H1 (cell line): ENCODE measurements at regions not wholly inside any gene's neighbourhood (a gene's known extent, or its start where the extent isn't known, plus 50 kb on each side); places are given as distances from the start of the nearest gene placed in this dataset.

Source experiments
- CTCF ChIA-PET: fragments of 300-600 bp; sonication (Branson Sonifier 250); formaldehyde crosslinking; loops from one replicate; lab custom pipeline; 2021; ENCODE audit not compliant: partially characterized antibody; lab: Charles Lee
- POLR2A ChIA-PET: fragments of 300-600 bp; sonication (Branson Sonifier 250); formaldehyde crosslinking; loops from one replicate; lab custom pipeline; 2021; ENCODE audit warnings: inconsistent platforms; ENCODE audit not compliant: partially characterized antibody; lab: Charles Lee
- DNase-seq, 2 experiments: peaks; one replicate each; pipeline versions ENCODE4 v3.0.0 to v3.0.0-alpha.2; 2010 to 2022; ENCODE audit warnings: low spot score in 2 of 2, low read depth in 1 of 2, mixed read lengths in 1 of 2
- FAIRE-seq: peaks from 2 replicates; lab custom pipeline; 2011; peaks lifted over from hg19 to GRCh38; lab: Jason Lieb, UNC
- H2AFZ ChIP-seq: 2 replicates; pipeline ENCODE4 v1.8.1; 2012; ENCODE audit warnings: low read length, inconsistent platforms
- H2AK5ac ChIP-seq: 2 replicates; pipeline ENCODE4 v1.6.1; 2013; ENCODE audit warnings: low read depth, low read length
- H2BK120ac ChIP-seq: replicated peaks from 2 replicates; pipeline ENCODE3; 2013; ENCODE audit warnings: low read depth, low read length, inconsistent platforms
- H2BK12ac ChIP-seq: 2 replicates; pipeline ENCODE4 v1.6.1; 2013; ENCODE audit warnings: low read depth, low read length
- H2BK15ac ChIP-seq: 2 replicates; pipeline ENCODE4 v1.6.1; 2013; ENCODE audit warnings: low read length
- H2BK20ac ChIP-seq: 2 replicates; pipeline ENCODE4 v1.6.1; 2013; ENCODE audit warnings: low read length
- H2BK5ac ChIP-seq: 2 replicates; pipeline ENCODE4 v1.6.1; 2013; ENCODE audit warnings: low read depth, low read length
- H3K14ac ChIP-seq: 2 replicates; pipeline ENCODE4 v1.6.1; 2013; ENCODE audit warnings: inconsistent platforms; ENCODE audit not compliant: insufficient read length
- H3K18ac ChIP-seq: 2 replicates; pipeline ENCODE4 v1.6.1; 2013; ENCODE audit warnings: low read length; ENCODE audit errors: extremely low read depth
- H3K23ac ChIP-seq: 2 replicates; pipeline ENCODE4 v1.6.1; 2013; ENCODE audit warnings: inconsistent platforms; ENCODE audit not compliant: insufficient read length
- H3K23me2 ChIP-seq: 2 replicates; pipeline ENCODE4 v1.6.1; 2013; ENCODE audit warnings: low read depth, low read length
- H3K27ac ChIP-seq: 2 replicates; pipeline ENCODE4 v1.6.1; 2011; ENCODE audit warnings: low read depth, low read length, inconsistent platforms
- H3K27me3 ChIP-seq, 4 experiments: replicated peaks in 1 of 4; 1 replicate in 1 of 4; 2 replicates in 3 of 4; pipeline versions ENCODE4 v1.6.1 to v1.8.1; 2011 to 2013; ENCODE audit warnings: low read length in 3 of 4, mild to moderate bottlenecking in 3 of 4, inconsistent platforms in 2 of 4, mixed read lengths in 2 of 4, moderate library complexity in 1 of 4; ENCODE audit not compliant: control insufficient read depth in 3 of 4, insufficient read depth in 3 of 4; ENCODE audit errors: extremely low read depth in 1 of 4
- H3K36me3 ChIP-seq, 4 experiments: 2 replicates each; pipeline versions ENCODE4 v1.6.1 to v1.8.1; 2011 to 2013; ENCODE audit warnings: mild to moderate bottlenecking in 4 of 4, low read length in 3 of 4, moderate library complexity in 2 of 4, control low read depth in 1 of 4, inconsistent platforms in 1 of 4; ENCODE audit not compliant: insufficient read depth in 4 of 4, control insufficient read depth in 2 of 4
- H3K4ac ChIP-seq: replicated peaks from 2 replicates; pipeline ENCODE3; 2013; ENCODE audit warnings: low read length, low read depth, mixed read lengths, inconsistent platforms; ENCODE audit not compliant: insufficient read length
- H3K4me1 ChIP-seq, 4 experiments: replicated peaks in 1 of 4; 1 replicate in 1 of 4; 2 replicates in 3 of 4; pipeline versions ENCODE4 v1.6.1 to v1.8.1; 2011 to 2013; ENCODE audit warnings: low read length in 3 of 4, inconsistent platforms in 2 of 4, mixed read lengths in 1 of 4; ENCODE audit not compliant: insufficient read depth in 4 of 4, control insufficient read depth in 3 of 4
- H3K4me2 ChIP-seq, 2 experiments: 2 replicates each; pipeline versions ENCODE4 v1.6.1 to v1.8.1; 2011 to 2013; ENCODE audit warnings: low read depth in 2 of 2, low read length in 2 of 2, control low read depth in 1 of 2, inconsistent platforms in 1 of 2, mild to moderate bottlenecking in 1 of 2; ENCODE audit not compliant: insufficient read depth in 1 of 2
- H3K4me3 ChIP-seq, 4 experiments: fragments of 200-600, 300-600 bp in 1 of 4; sonication (generic), shearing (Covaris generic), sonication (Bioruptor Twin) in 1 of 4; 2 replicates each; pipeline versions ENCODE4 v1.5.1 to v1.8.1; 2011 to 2016; ENCODE audit warnings: low read length in 4 of 4, low read depth in 3 of 4, control low read depth in 2 of 4, inconsistent platforms in 2 of 4, mild to moderate bottlenecking in 2 of 4, mixed read lengths in 1 of 4, moderate library complexity in 1 of 4; ENCODE audit not compliant: insufficient read depth in 2 of 4; ENCODE audit errors: extremely low read depth in 1 of 4
- H3K56ac ChIP-seq: replicated peaks from 2 replicates; pipeline ENCODE3; 2013; ENCODE audit warnings: low read depth, mild to moderate bottlenecking, mixed read lengths, low read length, inconsistent platforms; ENCODE audit not compliant: insufficient read length
- H3K79me1 ChIP-seq: 2 replicates; pipeline ENCODE4 v1.6.1; 2013; ENCODE audit warnings: low read depth, low read length, control low read depth
- H3K79me2 ChIP-seq, 2 experiments: 2 replicates each; pipeline versions ENCODE4 v1.6.1 to v1.8.1; 2012 to 2013; ENCODE audit warnings: low read length in 2 of 2, mild to moderate bottlenecking in 2 of 2, inconsistent platforms in 1 of 2; ENCODE audit not compliant: insufficient read depth in 2 of 2, control insufficient read depth in 1 of 2
- H3K9ac ChIP-seq, 4 experiments: replicated peaks in 1 of 4; 1 replicate in 1 of 4; 2 replicates in 3 of 4; pipeline versions ENCODE4 v1.6.1 to v1.8.1; 2011 to 2013; ENCODE audit warnings: low read depth in 3 of 4, low read length in 3 of 4, control low read depth in 2 of 4, mild to moderate bottlenecking in 2 of 4, moderate library complexity in 2 of 4, inconsistent platforms in 1 of 4; ENCODE audit errors: extremely low read depth in 1 of 4
- H3K9me3 ChIP-seq, 2 experiments: 2 replicates each; pipeline versions ENCODE4 v1.6.1 to v1.8.1; 2012 to 2013; ENCODE audit warnings: mild to moderate bottlenecking in 2 of 2, moderate library complexity in 2 of 2, control low read depth in 1 of 2, inconsistent platforms in 1 of 2, low read depth in 1 of 2, low read length in 1 of 2, mixed read lengths in 1 of 2; ENCODE audit not compliant: insufficient read depth in 2 of 2
- H4K20me1 ChIP-seq, 2 experiments: replicated peaks in 1 of 2; 2 replicates each; pipeline versions ENCODE3 to v1.8.1; 2011 to 2013; ENCODE audit warnings: inconsistent platforms in 2 of 2, low read length in 2 of 2, mild to moderate bottlenecking in 1 of 2; ENCODE audit not compliant: insufficient read depth in 2 of 2, control insufficient read depth in 1 of 2
- H4K5ac ChIP-seq: 2 replicates; pipeline ENCODE4 v1.6.1; 2013; ENCODE audit warnings: low read length, low read depth, mixed read lengths, inconsistent platforms; ENCODE audit not compliant: insufficient read length
- H4K8ac ChIP-seq: 2 replicates; pipeline ENCODE4 v1.8.0; 2013; ENCODE audit warnings: mild to moderate bottlenecking, moderate library complexity, low read length, inconsistent platforms; ENCODE audit not compliant: insufficient read depth; ENCODE audit errors: extremely low read depth
- H4K91ac ChIP-seq: replicated peaks from 2 replicates; pipeline ENCODE3; 2013; ENCODE audit warnings: low read length, mixed read lengths, inconsistent platforms; ENCODE audit not compliant: insufficient read length
- ATF3 ChIP-seq: IDR thresholded peaks from 2 replicates; pipeline ENCODE4 v1.6.1; 2011; ENCODE audit warnings: low read depth, mild to moderate bottlenecking, low read length; ENCODE audit not compliant: insufficient read depth
- EZH2 ChIP-seq: fragments of 200-600 bp; sonication (generic); IDR thresholded peaks from 2 replicates; pipeline ENCODE4 v1.7.1; 2012; ENCODE audit warnings: low read depth, mild to moderate bottlenecking, moderate library complexity, low read length, inconsistent platforms; ENCODE audit not compliant: severe bottlenecking
- FOSL1 ChIP-seq: IDR thresholded peaks from 2 replicates; pipeline ENCODE4 v1.6.1; 2011; ENCODE audit warnings: mild to moderate bottlenecking, low read depth, low read length, moderate library complexity; ENCODE audit not compliant: insufficient read depth
- GTF2F1 ChIP-seq: IDR thresholded peaks from 2 replicates; pipeline ENCODE4 v1.6.1; 2012; ENCODE audit warnings: low read depth, low read length, improper control_type of control experiment, borderline replicate concordance
- HDAC2 ChIP-seq, 2 experiments: fragments of 300-600 bp in 1 of 2; sonication (generic) in 1 of 2; IDR thresholded peaks; 2 replicates each; pipeline ENCODE4 v1.6.1; 2011 to 2012; ENCODE audit warnings: low read depth in 2 of 2, low read length in 2 of 2, mild to moderate bottlenecking in 2 of 2, moderate library complexity in 2 of 2, borderline replicate concordance in 1 of 2, inconsistent platforms in 1 of 2
- JUND ChIP-seq: IDR thresholded peaks from 2 replicates; pipeline ENCODE4 v1.6.1; 2011; ENCODE audit warnings: mild to moderate bottlenecking, improper control_type of control experiment, low read length
- KDM4A ChIP-seq: IDR thresholded peaks from one replicate; pipeline ENCODE4 v1.7.1; 2012; ENCODE audit warnings: low read depth, mild to moderate bottlenecking, moderate library complexity, low read length, inconsistent platforms; ENCODE audit not compliant: severe bottlenecking
- RAD21 ChIP-seq, 2 experiments: IDR thresholded peaks in 1 of 2; conservative IDR thresholded peaks in 1 of 2; 2 replicates each; pipeline ENCODE4 v1.6.1; 2011; ENCODE audit warnings: low read depth in 2 of 2, low read length in 2 of 2, improper control_type of control experiment in 1 of 2, inconsistent platforms in 1 of 2, mild to moderate bottlenecking in 1 of 2, moderate library complexity in 1 of 2
- RFX5 ChIP-seq: IDR thresholded peaks from 2 replicates; pipeline ENCODE4 v1.6.1; 2011; ENCODE audit warnings: low read depth, low read length, improper control_type of control experiment, borderline replicate concordance
- SP1 ChIP-seq: IDR thresholded peaks from 2 replicates; pipeline ENCODE4 v1.6.1; 2011; ENCODE audit warnings: low read depth, low read length
- SP4 ChIP-seq: IDR thresholded peaks from 2 replicates; pipeline ENCODE4 v1.6.1; 2012; ENCODE audit warnings: low read length, inconsistent platforms
- SUZ12 ChIP-seq: fragments of 200-600 bp; sonication (generic); IDR thresholded peaks from 2 replicates; pipeline ENCODE4 v1.6.1; 2012; ENCODE audit warnings: mild to moderate bottlenecking, inconsistent platforms, low read length, moderate library complexity, mixed read lengths
- TAF1 ChIP-seq: IDR thresholded peaks from 2 replicates; pipeline ENCODE4 v1.6.1; 2011; ENCODE audit warnings: mild to moderate bottlenecking, low read depth, low read length
- YY1 ChIP-seq: IDR thresholded peaks from 2 replicates; pipeline ENCODE4 v1.6.1; 2011; ENCODE audit warnings: low read depth, mild to moderate bottlenecking, low read length
- WGBS, 2 experiments: shearing (Covaris generic) in 1 of 2; methylation state at CpG; one replicate each; pipeline versions ENCODE4 v1.1.6 to v1.1.7; 2013 to 2015; ENCODE audit warnings: low lambda C conversion rate in 2 of 2, mixed read lengths in 2 of 2, inconsistent platforms in 1 of 2, low coverage in 1 of 2, missing lambda C conversion rate in 1 of 2; ENCODE audit not compliant: insufficient replicate concordance in 2 of 2, insufficient coverage in 1 of 2, insufficient read length in 1 of 2; ENCODE audit errors: extremely low coverage in 1 of 2, missing lambda C conversion rate in 1 of 2; 5-methylcytosine and 5-hydroxymethylcytosine counted together

GRCh38 chr13:107141767-107142166 is 573.8 kb upstream of the ARGLU1 start:
- no peak overlapping the region for H4K91ac ChIP-seq
- no peak overlapping the region for H2BK15ac ChIP-seq
- no peak overlapping the region for H4K8ac ChIP-seq
- no peak overlapping the region for H2AFZ ChIP-seq
- H2AK5ac ChIP-seq, result no peak overlapping the region
- no peak overlapping the region for H3K9ac ChIP-seq
- no peaks in the 10 kb centered on the region for H3K79me1 ChIP-seq
- no peaks in the 10 kb centered on the region for H3K36me3 ChIP-seq
- no peak overlapping the region for H3K4ac ChIP-seq
- no peak overlapping the region for H3K18ac ChIP-seq
- H3K27ac ChIP-seq, result no peak overlapping the region
- no peaks in the 10 kb centered on the region for H3K9me3 ChIP-seq
- ChIA-PET CTCF (interaction anchor here (1.3 kb wide), 1 partner anchor 16 kb away, joined by 4 read pairs; no protein-coding TSS in a partner anchor), POLR2A (no interaction called here)
- no peaks in the 10 kb centered on the region for H3K79me2 ChIP-seq
- no peaks in the 10 kb centered on the region for H3K23me2 ChIP-seq
- no peak overlapping the region for H3K23ac ChIP-seq
- H2BK12ac ChIP-seq, result no peak overlapping the region
- H4K20me1 ChIP-seq, result no peaks in the 10 kb centered on the region
- H3K14ac ChIP-seq, result no peak overlapping the region
- H2BK5ac ChIP-seq, result no peak overlapping the region
- H4K5ac ChIP-seq, result no peak overlapping the region
- no peak overlapping the region for H3K56ac ChIP-seq
- no peak for FAIRE-seq
- no peak overlapping the region for H2BK120ac ChIP-seq
- peaks cover 0 to 4% (median 0%) of the 10 kb centered on the region in 4 experiments; a peak in 1 of 7 replicates for H3K4me1 ChIP-seq
- no peak overlapping the region for H3K4me2 ChIP-seq
- WGBS, 2 experiments, result 89% methylated on average over 3 of the region's 3 CpGs; no CpG with 5 or more reads in 1 of the 2 experiments
- no peak overlapping the region for H3K4me3 ChIP-seq
- no peak overlapping the region for H2BK20ac ChIP-seq
- H3K27me3 ChIP-seq, result no peaks in the 10 kb centered on the region
- DNase-seq, result no peak
- TF ChIP-seq KDM4A (no peak), TAF1 (no peak), SP1 (no peak), YY1 (no peak), RFX5 (no peak), ATF3 (no peak), RAD21 (IDR thresholded peaks at IDR 0.05 in 1 of 2, conservative IDR thresholded peaks at IDR 0.05 in 1 of 2; ENCODE audit: low read depth in 2 of 2, low read length in 2 of 2) (no peak), GTF2F1 (no peak), HDAC2 (IDR thresholded peaks at IDR 0.05; ENCODE audit: borderline replicate concordance in 1 of 2, low read depth in 2 of 2, low read length in 2 of 2) (no peak), EZH2 (no peak), JUND (no peak), SUZ12 (no peak), SP4 (no peak), FOSL1 (no peak)
